B cell (primary cell): ENCODE measurements at regions not wholly inside any gene's neighbourhood (a gene's known extent, or its start where the extent isn't known, plus 50 kb on each side); places are given as distances from the start of the nearest gene placed in this dataset.

Source experiments
- ATAC-seq: fragments of 200-7000 bp; cut with Tn5 transposase; one replicate; pipeline ENCODE4 v1.10.0; 2021; ENCODE audit warnings: low read depth, mild to moderate bottlenecking, moderate number of reproducible peaks, moderate library complexity
- CTCF ChIA-PET: fragments of 350-600 bp; sonication (Branson Sonifier 250); formaldehyde crosslinking; loops from one replicate; lab custom pipeline; 2021; ENCODE audit warnings: antibody characterized with exemption, inconsistent platforms; lab: Charles Lee
- POLR2A ChIA-PET: fragments of 350-600 bp; sonication (Branson Sonifier 250); formaldehyde crosslinking; loops from one replicate; lab custom pipeline; 2021; ENCODE audit warnings: antibody characterized with exemption; lab: Charles Lee
- DNase-seq: peaks from one replicate; pipeline ENCODE4 v3.0.0; 2013
- H2AFZ ChIP-seq: 2 replicates; pipeline ENCODE4 v1.6.1; 2012; ENCODE audit warnings: mild to moderate bottlenecking, low read depth, low read length; ENCODE audit not compliant: insufficient read depth, poor library complexity, severe bottlenecking
- H3K27ac ChIP-seq, 2 donors: 1 replicate in 1 of 2; 2 replicates in 1 of 2; pipeline ENCODE4 v1.5.1; 2012 to 2013; ENCODE audit warnings: low read length in 2 of 2, mild to moderate bottlenecking in 2 of 2, moderate library complexity in 1 of 2
- H3K27me3 ChIP-seq, 4 experiments: fragments of 200-600 bp in 1 of 4; sonication (generic) in 1 of 4; replicated peaks in 1 of 4; 1 replicate in 2 of 4; 2 replicates in 2 of 4; pipeline versions ENCODE4 v1.6.1 to v1.7.0; 2013 to 2016; ENCODE audit warnings: low read length in 3 of 4, mild to moderate bottlenecking in 2 of 4, mixed read lengths in 1 of 4, moderate library complexity in 1 of 4; ENCODE audit not compliant: insufficient read depth in 4 of 4, control insufficient read depth in 3 of 4; ENCODE audit errors: control extremely low read depth in 1 of 4
- H3K36me3 ChIP-seq, 2 experiments: replicated peaks in 1 of 2; 1 replicate in 1 of 2; 2 replicates in 1 of 2; pipeline versions ENCODE4 v1.6.1 to v1.7.1; 2013; ENCODE audit warnings: low read length in 1 of 2; ENCODE audit not compliant: insufficient read depth in 2 of 2, control insufficient read depth in 1 of 2; ENCODE audit errors: control extremely low read depth in 1 of 2, extremely low read depth in 1 of 2
- H3K4me1 ChIP-seq, 2 donors: fragments of 200-600 bp in 1 of 2; sonication (generic) in 1 of 2; 1 replicate in 1 of 2; 2 replicates in 1 of 2; pipeline versions ENCODE4 v1.5.1 to v1.6.1; 2013 to 2017; ENCODE audit warnings: low read length in 2 of 2; ENCODE audit not compliant: control insufficient read depth in 2 of 2, insufficient read depth in 2 of 2
- H3K4me2 ChIP-seq: replicated peaks from 2 replicates; pipeline ENCODE3; 2012; ENCODE audit warnings: mild to moderate bottlenecking, low read depth, low read length; ENCODE audit not compliant: poor library complexity, severe bottlenecking
- H3K4me3 ChIP-seq, 5 experiments: fragments of 200-600 bp in 1 of 5; sonication (generic) in 1 of 5; 1 replicate in 3 of 5; 2 replicates in 2 of 5; pipeline versions ENCODE4 v1.5.1 to v1.7.0; 2011 to 2016; ENCODE audit warnings: low read length in 4 of 5, mild to moderate bottlenecking in 4 of 5, low read depth in 2 of 5, control low read depth in 1 of 5, moderate library complexity in 1 of 5; ENCODE audit not compliant: insufficient read depth in 1 of 5; ENCODE audit errors: control extremely low read depth in 1 of 5, extremely low read depth in 1 of 5
- H3K79me2 ChIP-seq: fragments of 200-600 bp; sonication (generic); one replicate; pipeline ENCODE4 v1.6.0; 2016; ENCODE audit warnings: low read length; ENCODE audit not compliant: control insufficient read depth, insufficient read depth
- H3K9ac ChIP-seq: fragments of 200-600 bp; sonication (generic); 2 replicates; pipeline ENCODE4 v1.6.1; 2017; ENCODE audit warnings: mild to moderate bottlenecking, low read length, moderate library complexity
- H3K9me3 ChIP-seq, 3 donors: one replicate each; pipeline versions ENCODE4 v1.6.1 to v1.7.1; 2013; ENCODE audit warnings: low read length in 2 of 3; ENCODE audit not compliant: control insufficient read depth in 2 of 3, insufficient read depth in 1 of 3; ENCODE audit errors: control extremely low read depth in 1 of 3
- H4K20me1 ChIP-seq: 2 replicates; pipeline ENCODE4 v1.6.0; 2012; ENCODE audit warnings: mild to moderate bottlenecking, low read length; ENCODE audit not compliant: insufficient read depth, control insufficient read depth, poor library complexity, severe bottlenecking
- H3K27ac Mint-ChIP-seq: one replicate; pipeline ENCODE4 v1.8.0; 2021; ENCODE audit warnings: mixed read lengths
- H3K27me3 Mint-ChIP-seq: one replicate; pipeline ENCODE4 v1.8.0; 2021; ENCODE audit warnings: mixed read lengths
- H3K4me1 Mint-ChIP-seq: one replicate; pipeline ENCODE4 v1.8.0; 2021; ENCODE audit warnings: mixed read lengths
- H3K4me3 Mint-ChIP-seq: one replicate; pipeline ENCODE4 v1.8.0; 2021; ENCODE audit warnings: mixed read lengths
- H3K9me3 Mint-ChIP-seq: one replicate; pipeline ENCODE4 v1.8.0; 2022; ENCODE audit warnings: mixed read lengths; ENCODE audit not compliant: insufficient read depth
- CTCF ChIP-seq: fragments of 200-600 bp; IDR thresholded peaks from one replicate; pipeline ENCODE4 v1.8.0; 2022; ENCODE audit warnings: antibody characterized with exemption, mild to moderate bottlenecking
- EZH2 ChIP-seq: IDR thresholded peaks from 2 replicates; pipeline ENCODE4 v1.6.1; 2012; ENCODE audit warnings: borderline replicate concordance, low read depth, mild to moderate bottlenecking, moderate library complexity, low read length; ENCODE audit not compliant: insufficient read depth, poor library complexity, severe bottlenecking
- WGBS: methylation state at CpG from one replicate; pipeline ENCODE4 v1.1.5; 2013; ENCODE audit warnings: missing lambda C conversion rate; ENCODE audit not compliant: insufficient coverage; 5-methylcytosine and 5-hydroxymethylcytosine counted together
- intact Hi-C: fragments of 100-400 bp; cut with micrococcal nuclease; formaldehyde crosslinking; loops from one replicate; pipeline ENCODE4 v1.10.0; 2022

- H3K9me3 Mint-ChIP-seq: no peaks in the 10 kb centered on the region
- Histone ChIP-seq H3K27me3 (no peaks in the 10 kb centered on the region), H3K4me1 (no peaks in the 10 kb centered on the region), H3K9ac (no peak overlapping the region), H3K4me3 (no peak overlapping the region), H3K9me3 (no peaks in the 10 kb centered on the region), H3K36me3 (no peaks in the 10 kb centered on the region), H3K27ac (no peak overlapping the region), H2AFZ (no peak overlapping the region), H3K4me2 (no peak overlapping the region), H4K20me1 (no peaks in the 10 kb centered on the region), H3K79me2 (no peaks in the 10 kb centered on the region)
- CTCF ChIA-PET: no interaction called here
- DNase-seq (no peak), ATAC-seq (no peak)
- H3K27me3 Mint-ChIP-seq: no peaks in the 10 kb centered on the region
- H3K27ac Mint-ChIP-seq: no peak overlapping the region
- WGBS: 76% methylated on average over 5 of the region's 8 CpGs
- POLR2A ChIA-PET: no interaction called here
- H3K4me3 Mint-ChIP-seq: no peak overlapping the region
- intact Hi-C loops: no loop called here
- H3K4me1 Mint-ChIP-seq: no peaks in the 10 kb centered on the region
- TF ChIP-seq CTCF: no peak
- no peak for TF ChIP-seq EZH2
Observed at GRCh38 chr3:73321286-73321999, 260.0 kb downstream of the EBLN2 start.

- Histone ChIP-seq H4K20me1 (no peaks in the 10 kb centered on the region), H3K27ac (no peak overlapping the region), H3K36me3 (no peaks in the 10 kb centered on the region), H3K4me1 (no peaks in the 10 kb centered on the region), H3K9ac (no peak overlapping the region), H3K4me3 (no peak overlapping the region), H3K9me3 (no peaks in the 10 kb centered on the region), H2AFZ (no peak overlapping the region), H3K79me2 (no peaks in the 10 kb centered on the region), H3K27me3 (no peaks in the 10 kb centered on the region), H3K4me2 (no peak overlapping the region)
- DNase-seq (no peak), ATAC-seq (no peak)
- TF ChIP-seq EZH2 (no peak), CTCF (no peak)
- Mint-ChIP-seq H3K9me3 (no peaks in the 10 kb centered on the region), H3K27me3 (no peaks in the 10 kb centered on the region), H3K27ac (no peak overlapping the region), H3K4me3 (no peak overlapping the region), H3K4me1 (no peaks in the 10 kb centered on the region)
- WGBS: no CpG with 5 or more reads among the region's 5 CpGs
- ChIA-PET CTCF (no interaction called here), POLR2A (no interaction called here)
- intact Hi-C loops: no loop called here
Observed at GRCh38 chr3:73324203-73325155, 263.0 kb downstream of the EBLN2 start.
